ENCODE measurements at regions not wholly inside any gene's neighbourhood (a gene's known extent, or its start where the extent isn't known, plus 50 kb on each side); places are given as distances from the start of the nearest gene placed in this dataset.

GRCh38 chr5:97476852-97477534 lies 293.9 kb upstream of the RIOK2 start:
- Mint-ChIP-seq H3K27me3 (ENCODE audit: low read depth in 3 of 3) (peaks cover 0 to 2% (median 0%) of the 10 kb centered on the region in 3 donors), H3K36me3 (no peaks in the 10 kb centered on the region), H3K4me1 (no peaks in the 10 kb centered on the region), H3K9me3 (peaks cover 0 to 6% (median under 1%) of the 10 kb centered on the region in 7 donors), H3K27ac (no peak overlapping the region), H3K4me3 (no peak overlapping the region)
- no peak overlapping the region for H3K4me3 ChIP-seq (replicated peaks in 1 of 3; ENCODE audit: low read depth in 2 of 3, low read length in 3 of 3)
- no peaks in the 10 kb centered on the region for H3K4me1 ChIP-seq (ENCODE audit: control insufficient read depth in 1 of 2, insufficient read depth in 2 of 2, low read length in 2 of 2)
- TF ChIP-seq CTCF (IDR thresholded peaks at IDR 0.05) = no peak
- no peaks in the 10 kb centered on the region for H3K9me3 ChIP-seq (replicated peaks in 1 of 2; ENCODE audit: control insufficient read depth in 1 of 2, insufficient read depth in 1 of 2, low read length in 2 of 2)
- H2AFZ ChIP-seq (ENCODE audit: insufficient read depth, low read depth, low read length, poor library complexity, severe bottlenecking) = no peak overlapping the region
- H3K27me3 ChIP-seq (ENCODE audit: control insufficient read depth in 2 of 2, insufficient read depth in 2 of 2, low read length in 2 of 2) = no peaks in the 10 kb centered on the region
- no peak overlapping the region for H3K4me2 ChIP-seq (replicated peaks; ENCODE audit: extremely low read depth, low read length, poor library complexity, severe bottlenecking)
- no peaks in the 10 kb centered on the region for H4K20me1 ChIP-seq (ENCODE audit: insufficient read depth, low read length)
- no peak overlapping the region for H3K27ac ChIP-seq (ENCODE audit: low read depth in 1 of 2, low read length in 2 of 2)
- H3K36me3 ChIP-seq (replicated peaks in 1 of 2; ENCODE audit: control insufficient read depth in 1 of 2, insufficient read depth in 2 of 2, low read length in 2 of 2) = no peaks in the 10 kb centered on the region
- no peak for DNase-seq
- intact Hi-C loops (cut with micrococcal nuclease) = no loop called here
- WGBS (ENCODE audit: insufficient coverage) = 80% methylated on average over 1 of the region's 2 CpGs
- no peaks in the 10 kb centered on the region for H3K79me2 ChIP-seq (ENCODE audit: insufficient read depth, low read length)
- no peak overlapping the region for H3K9ac ChIP-seq (ENCODE audit: insufficient read depth, low read length, poor library complexity, severe bottlenecking)

- Mint-ChIP-seq H3K9me3 (peaks cover 0 to 9% (median 0%) of the 10 kb centered on the region in 7 donors), H3K27me3 (ENCODE audit: low read depth in 3 of 3) (peaks cover 0 to 3% (median 1%) of the 10 kb centered on the region in 3 donors), H3K36me3 (no peaks in the 10 kb centered on the region), H3K27ac (no peak overlapping the region), H3K4me3 (no peak overlapping the region), H3K4me1 (no peaks in the 10 kb centered on the region)
- no peaks in the 10 kb centered on the region for H4K20me1 ChIP-seq (ENCODE audit: insufficient read depth, low read length)
- intact Hi-C loops (cut with micrococcal nuclease) = no loop called here
- no peak overlapping the region for H2AFZ ChIP-seq (ENCODE audit: insufficient read depth, low read depth, low read length, poor library complexity, severe bottlenecking)
- no peak overlapping the region for H3K9ac ChIP-seq (ENCODE audit: insufficient read depth, low read length, poor library complexity, severe bottlenecking)
- no peaks in the 10 kb centered on the region for H3K79me2 ChIP-seq (ENCODE audit: insufficient read depth, low read length)
- DNase-seq = no peak
- no peaks in the 10 kb centered on the region for H3K9me3 ChIP-seq (replicated peaks in 1 of 2; ENCODE audit: control insufficient read depth in 1 of 2, insufficient read depth in 1 of 2, low read length in 2 of 2)
- TF ChIP-seq CTCF (IDR thresholded peaks at IDR 0.05) = no peak
- no peak overlapping the region for H3K4me3 ChIP-seq (replicated peaks in 1 of 3; ENCODE audit: low read depth in 2 of 3, low read length in 3 of 3)
- H3K4me2 ChIP-seq (replicated peaks; ENCODE audit: extremely low read depth, low read length, poor library complexity, severe bottlenecking) = no peak overlapping the region
- H3K27me3 ChIP-seq (ENCODE audit: control insufficient read depth in 2 of 2, insufficient read depth in 2 of 2, low read length in 2 of 2) = no peaks in the 10 kb centered on the region
- no peak overlapping the region for H3K27ac ChIP-seq (ENCODE audit: low read depth in 1 of 2, low read length in 2 of 2)
- no peaks in the 10 kb centered on the region for H3K4me1 ChIP-seq (ENCODE audit: control insufficient read depth in 1 of 2, insufficient read depth in 2 of 2, low read length in 2 of 2)
- no peaks in the 10 kb centered on the region for H3K36me3 ChIP-seq (replicated peaks in 1 of 2; ENCODE audit: control insufficient read depth in 1 of 2, insufficient read depth in 2 of 2, low read length in 2 of 2)
Measured at GRCh38 chr5:97478483-97478882, 295.4 kb upstream of the RIOK2 start.
